Astrocyte of the hippocampus (primary cell): ENCODE measurements at regions not wholly inside any gene's neighbourhood (a gene's known extent, or its start where the extent isn't known, plus 50 kb on each side); places are given as distances from the start of the nearest gene placed in this dataset.

Experiments
- DNase-seq: peaks from one replicate; pipeline ENCODE4 v3.0.0; 2011; ENCODE audit warnings: low read depth, low spot score

- peak; percentile 33 for DNase-seq
These were observed 435.3 kb upstream of the ZFHX3 start for GRCh38 chr16:73483076-73483791.

DNA sequence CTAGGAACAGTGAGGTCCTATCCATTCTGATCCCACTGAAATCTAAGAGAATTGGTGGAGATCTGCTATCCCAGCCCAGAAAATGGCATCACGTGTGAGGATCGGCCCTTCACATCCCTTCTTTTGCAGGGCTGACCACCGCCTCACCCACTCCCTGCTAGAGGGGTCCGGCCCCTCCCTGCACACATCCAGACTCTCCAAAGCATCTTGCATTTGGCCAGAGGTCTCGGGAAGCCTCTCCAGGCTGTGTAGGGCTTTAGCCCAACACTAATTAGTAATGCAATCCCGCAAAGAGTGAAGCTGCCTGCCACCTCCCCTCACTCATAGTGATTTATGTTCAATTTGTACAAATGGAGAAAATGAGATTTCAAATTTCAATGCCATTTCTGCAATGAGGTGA lies 434.4 kb upstream of the ZFHX3 start:
- no peak for DNase-seq

DNA sequence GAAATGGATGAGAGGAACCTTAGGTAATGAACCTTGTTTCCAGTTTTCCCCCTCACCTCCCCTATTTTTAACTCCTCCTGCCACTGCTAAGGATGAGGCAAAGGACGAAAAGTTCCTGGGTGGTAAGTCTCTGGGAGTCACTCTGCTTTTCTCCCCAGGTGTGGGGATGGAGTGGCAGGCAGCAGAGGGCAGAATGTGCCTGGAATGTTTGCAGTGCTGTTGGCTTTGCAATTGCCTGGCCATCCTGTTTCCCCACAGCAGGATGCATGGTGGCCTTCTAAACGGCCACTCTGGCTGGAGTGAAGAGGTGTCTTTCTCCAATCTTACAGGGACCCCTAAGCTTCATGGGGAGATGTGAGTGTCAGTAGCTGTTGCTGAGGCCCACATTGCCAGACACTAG lies 432.5 kb upstream of the ZFHX3 start:
- no peak for DNase-seq

DNA sequence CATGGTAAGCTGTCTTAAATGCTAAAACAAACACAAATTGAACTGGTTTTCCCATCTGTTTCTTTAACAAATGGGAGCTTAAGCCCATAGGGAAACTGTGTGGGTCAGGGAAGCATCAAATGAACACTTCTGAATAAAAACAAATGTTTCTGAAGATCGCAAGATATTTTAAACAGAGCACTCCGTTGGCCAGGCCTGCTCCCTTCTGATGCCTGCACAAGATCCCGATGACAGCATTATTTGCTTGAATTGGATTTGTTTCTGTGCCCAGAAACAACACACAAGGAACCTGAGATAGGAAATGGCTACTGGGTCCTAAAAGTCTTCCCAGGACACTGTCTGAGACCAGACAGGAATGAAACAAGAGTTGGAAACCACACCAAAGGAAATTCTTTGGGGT lies 425.8 kb upstream of the ZFHX3 start:
- DNase-seq = no peak

DNA sequence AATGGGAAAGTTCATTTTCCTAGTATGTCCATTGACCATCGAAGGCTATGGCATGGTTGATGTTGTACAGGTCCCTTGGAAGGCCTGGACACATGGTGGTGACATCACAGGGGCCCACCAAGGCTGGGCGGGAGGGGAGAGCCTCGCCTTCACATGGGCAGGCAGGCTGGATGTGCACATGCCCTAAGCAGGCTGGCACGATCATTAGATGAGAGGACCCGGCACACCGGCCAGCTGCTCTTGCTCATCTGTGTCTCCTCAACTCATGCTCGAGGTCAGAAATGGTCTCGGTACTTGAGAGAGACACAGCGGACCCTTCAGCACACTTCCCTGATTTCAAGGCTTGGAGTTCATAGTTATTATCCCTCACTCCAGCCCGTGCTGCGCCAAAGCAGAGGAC lies 416.9 kb upstream of the ZFHX3 start:
- no peak for DNase-seq

GRCh38 chr16:73459586-73459985 lies 411.7 kb upstream of the ZFHX3 start:
- DNase-seq = no peak

GRCh38 chr16:73457851-73458250 lies 409.9 kb upstream of the ZFHX3 start:
- no peak for DNase-seq

DNA sequence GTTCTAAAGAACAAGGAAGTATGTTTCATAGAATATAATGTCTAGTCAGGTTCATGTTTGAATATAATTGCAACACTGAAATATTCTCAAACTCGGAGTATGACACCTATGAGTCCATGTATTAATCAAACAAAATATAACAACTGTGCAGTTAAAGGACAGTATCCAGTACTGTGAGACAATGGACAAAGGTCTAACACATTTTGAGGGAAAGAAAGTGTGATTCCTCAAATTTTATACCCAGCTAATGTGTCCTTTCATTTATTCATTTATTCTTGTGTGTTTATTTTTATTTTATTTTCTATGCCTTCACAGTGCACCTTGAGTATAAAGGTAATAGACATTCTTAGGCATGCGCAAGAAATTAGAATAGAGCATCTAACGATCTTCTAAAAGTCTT lies 401.0 kb upstream of the ZFHX3 start:
- no peak for DNase-seq

GRCh38 chr16:73447846-73448245 lies 399.9 kb upstream of the ZFHX3 start:
- DNase-seq = no peak

DNA sequence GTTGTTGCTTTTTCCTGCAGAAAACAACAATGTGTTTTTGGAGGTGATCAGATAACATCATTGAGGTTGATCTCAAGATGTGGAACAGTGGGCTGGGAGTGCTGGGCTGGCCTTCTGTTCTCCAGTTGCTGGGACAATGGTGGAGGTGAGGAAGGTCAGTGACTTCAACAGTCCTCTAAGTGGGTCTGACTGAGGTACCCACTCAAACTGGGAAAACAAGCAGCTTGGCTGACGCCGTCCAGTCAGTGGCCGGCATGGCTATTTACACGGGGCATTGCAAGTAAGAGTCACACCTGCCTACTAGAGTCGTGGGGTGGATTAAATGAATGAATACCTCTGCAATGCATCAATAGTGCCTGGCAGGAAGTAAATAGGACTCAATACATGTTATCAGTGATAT lies 386.7 kb upstream of the ZFHX3 start:
- DNase-seq = no peak

- no peak for DNase-seq
These were observed 385.9 kb upstream of the ZFHX3 start for GRCh38 chr16:73433731-73434307.

DNA sequence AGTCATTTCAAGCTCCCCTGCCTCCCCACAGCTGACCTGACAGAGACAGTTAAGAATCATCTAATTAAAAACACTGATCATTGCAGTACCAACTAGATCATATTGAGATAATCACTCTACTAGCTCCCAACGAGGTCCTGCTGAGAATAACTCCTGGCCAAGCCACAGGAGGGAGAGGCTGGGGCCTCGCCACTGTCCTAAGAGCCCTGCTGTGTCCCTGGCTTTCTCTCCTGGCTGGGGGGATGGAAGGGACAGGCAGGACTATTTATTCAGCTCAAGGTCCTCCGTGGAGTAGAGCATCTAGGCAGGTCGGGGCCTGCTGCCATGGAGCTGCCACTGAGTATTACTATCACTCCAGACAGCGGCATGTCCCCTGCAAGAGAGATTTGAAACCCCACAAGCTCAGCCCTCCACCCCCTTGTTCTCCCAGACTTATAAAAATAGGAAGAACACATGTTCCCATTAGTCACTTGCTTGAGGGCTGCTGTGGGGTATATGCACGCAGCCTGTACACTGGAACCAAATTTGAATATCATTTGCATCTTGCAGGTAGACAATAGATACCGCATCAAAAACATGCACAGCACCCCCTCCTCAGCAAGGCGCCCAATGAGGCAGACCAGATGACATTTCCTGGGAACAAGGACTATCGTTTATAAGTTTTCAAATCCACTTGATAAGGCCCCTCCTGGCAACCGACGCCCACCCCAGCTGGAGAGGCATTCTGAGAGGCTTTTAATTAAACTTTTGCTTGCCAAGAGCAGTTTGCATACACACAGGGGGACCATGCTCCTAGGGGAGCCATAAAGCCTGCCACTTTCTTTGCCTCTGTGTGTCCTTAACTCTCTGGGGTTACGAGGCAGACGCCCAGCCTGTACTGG lies 385.2 kb upstream of the ZFHX3 start:
- no peak for DNase-seq

GRCh38 chr16:73430138-73430537 lies 382.2 kb upstream of the ZFHX3 start:
- no peak for DNase-seq

GRCh38 chr16:73428121-73428520 lies 380.2 kb upstream of the ZFHX3 start:
- no peak for DNase-seq

DNA sequence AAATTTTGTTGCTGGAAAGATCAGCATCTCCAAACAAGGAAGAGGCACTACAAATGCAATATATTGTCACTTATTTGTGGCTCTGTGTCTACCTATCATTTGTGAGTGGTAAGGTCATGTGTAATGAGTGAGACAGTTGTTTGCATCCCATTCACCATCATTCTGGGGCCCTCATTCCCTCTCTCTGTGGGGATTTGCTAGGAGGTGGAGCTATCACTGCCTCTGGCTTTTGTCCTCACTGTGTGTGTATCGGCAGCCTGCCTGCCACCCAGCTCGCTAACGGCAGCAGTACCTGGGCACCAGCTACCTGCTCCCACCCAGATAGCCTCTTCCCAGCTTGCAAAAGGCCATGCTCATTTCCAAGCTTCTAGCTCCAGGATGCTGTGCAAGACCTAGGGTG lies 379.2 kb upstream of the ZFHX3 start:
- DNase-seq = no peak

DNA sequence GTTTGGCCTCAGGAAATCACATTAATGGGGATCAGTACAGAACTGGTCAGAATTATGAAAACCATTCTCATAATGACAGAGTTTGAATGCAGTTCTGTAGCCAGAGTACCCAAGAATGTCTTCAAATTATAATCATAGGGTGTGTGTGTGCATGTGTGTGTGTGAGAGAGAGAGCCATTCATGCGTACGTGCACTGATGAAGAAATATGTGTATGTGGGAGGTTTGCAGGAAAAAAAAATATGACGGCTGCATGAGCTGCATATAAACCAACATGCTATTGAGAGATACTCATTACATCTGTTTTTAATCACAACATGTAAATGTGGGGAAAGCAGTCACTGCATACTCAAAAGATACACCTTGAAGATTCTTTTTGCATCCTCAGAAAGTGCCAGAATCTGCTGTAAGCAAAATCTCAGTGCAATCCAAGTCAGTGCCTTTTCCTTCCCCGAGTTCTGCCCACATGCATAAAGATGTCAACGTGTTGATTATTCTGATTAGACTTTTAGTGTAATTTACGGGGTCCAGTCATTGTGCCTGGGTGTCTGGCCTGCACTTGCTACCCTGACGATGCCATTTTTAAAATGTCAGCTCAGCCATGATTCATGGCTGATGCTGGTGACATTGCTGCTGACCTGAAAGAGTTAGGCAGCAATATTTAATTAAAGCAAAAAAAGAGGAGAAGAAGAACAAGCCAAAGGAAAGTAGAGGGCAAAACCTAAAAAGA lies 378.7 kb upstream of the ZFHX3 start:
- peak; percentile 5 for DNase-seq

DNA sequence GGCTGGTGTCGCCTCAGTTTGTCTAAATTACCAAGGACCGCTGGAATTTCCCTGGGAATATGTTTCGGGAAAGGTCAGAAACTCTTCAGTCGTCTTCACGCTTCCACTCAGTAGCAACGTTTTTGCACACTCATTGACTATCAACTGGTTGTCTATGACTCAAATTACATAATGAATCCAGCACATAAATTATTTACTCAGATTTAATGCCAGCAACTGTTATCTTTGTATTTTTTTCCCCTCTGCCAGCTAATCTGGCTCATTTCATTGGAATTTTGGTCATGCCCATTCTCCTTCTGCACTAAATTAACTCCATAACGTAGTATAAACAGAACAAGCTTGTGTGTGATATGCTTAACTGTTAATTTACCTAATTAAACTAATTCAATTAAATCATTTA lies 372.7 kb upstream of the ZFHX3 start:
- peak; percentile 38 for DNase-seq

- DNase-seq = peak; percentile 11
These were observed 372.3 kb upstream of the ZFHX3 start for GRCh38 chr16:73420244-73420643.

- peak; percentile 26 for DNase-seq
These were observed 370.8 kb upstream of the ZFHX3 start for GRCh38 chr16:73418691-73419090.

- DNase-seq = no peak
These were observed 370.1 kb upstream of the ZFHX3 start for GRCh38 chr16:73418051-73418450.

GRCh38 chr16:73415286-73415685 lies 367.4 kb upstream of the ZFHX3 start:
- no peak for DNase-seq

DNA sequence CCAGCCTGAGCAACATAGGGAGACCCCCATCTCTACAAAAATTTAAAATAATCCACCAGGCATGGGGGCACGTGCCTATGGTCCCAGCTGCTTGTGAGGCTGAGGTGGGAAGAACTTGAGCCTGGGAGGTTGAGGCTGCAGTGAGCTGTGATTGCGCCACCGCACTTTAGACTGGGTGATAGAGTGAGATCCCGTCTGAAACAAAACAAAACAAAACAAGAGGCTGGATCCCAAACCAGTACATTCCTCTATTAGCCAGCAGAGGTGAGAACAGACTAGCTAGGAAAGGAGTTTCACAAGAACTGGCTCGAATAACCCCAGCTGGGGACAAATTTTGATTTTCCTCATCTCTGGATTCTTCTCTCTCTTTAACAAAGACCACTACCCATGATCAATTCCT lies 366.7 kb upstream of the ZFHX3 start:
- DNase-seq = no peak
